HepG2 (cell line): ENCODE measurements at regions not wholly inside any gene's neighbourhood (a gene's known extent, or its start where the extent isn't known, plus 50 kb on each side); places are given as distances from the start of the nearest gene placed in this dataset.

Experiments
- ATAC-seq: fragments of 200-7000 bp; cut with Tn5 transposase; 3 replicates; pipeline ENCODE4 v1.9.1; 2020; ENCODE audit warnings: mild to moderate bottlenecking, moderate library complexity
- BruUV-seq: library from RNA; stranded (reverse); fragments of 400-500 nt; replicated peaks from 2 replicates; lab custom pipeline; 2021; lab: Mats Ljungman, UMichigan
- CTCF ChIA-PET: fragments of 300-600 bp; formaldehyde crosslinking; extraction: SDS; loops from one replicate; lab custom pipeline; 2021; ENCODE audit warnings: low total read pairs, inconsistent platforms, low intra/inter-chr PET ratio; lab: Yijun Ruan, JAX
- POLR2A ChIA-PET: fragments of 350-600 bp; sonication (Branson Sonifier 250); formaldehyde crosslinking; loops from one replicate; lab custom pipeline; 2020; ENCODE audit warnings: antibody characterized with exemption, inconsistent platforms; lab: Yijun Ruan, JAX
- DNase-seq: peaks from one replicate; pipeline ENCODE4 v3.0.0-alpha.2; 2015; ENCODE audit warnings: low spot score
- FAIRE-seq: peaks from 3 replicates; lab custom pipeline; 2011; peaks lifted over from hg19 to GRCh38; lab: Jason Lieb, UNC
- H2AFZ ChIP-seq: one replicate; pipeline ENCODE4 v1.6.1; 2011; ENCODE audit warnings: low read length, inconsistent platforms
- H3K27ac ChIP-seq: fragments of 300-600 bp; 3 replicates; pipeline ENCODE4 v1.8.0; 2011; ENCODE audit warnings: mixed run types, mild to moderate bottlenecking, mixed read lengths, low read length, inconsistent platforms; ENCODE audit not compliant: insufficient read depth; ENCODE audit errors: extremely low read length
- H3K27me3 ChIP-seq, 2 experiments: fragments of 200-600 bp in 1 of 2; 2 replicates in 1 of 2; 3 replicates in 1 of 2; pipeline versions ENCODE4 v1.6.0 to v1.8.0; 2011; ENCODE audit warnings: low read length in 2 of 2, mild to moderate bottlenecking in 2 of 2, moderate library complexity in 2 of 2, inconsistent platforms in 1 of 2; ENCODE audit not compliant: insufficient read depth in 2 of 2, control insufficient read depth in 1 of 2
- H3K36me3 ChIP-seq, 2 experiments: fragments of 200-600 bp in 1 of 2; replicated peaks in 1 of 2; 2 replicates in 1 of 2; 3 replicates in 1 of 2; pipeline versions ENCODE4 v1.5.1 to v1.8.0; 2011; ENCODE audit warnings: low read length in 2 of 2, inconsistent platforms in 1 of 2; ENCODE audit not compliant: insufficient read depth in 2 of 2, control insufficient read depth in 1 of 2
- H3K4me1 ChIP-seq: 2 replicates; pipeline ENCODE4 v1.5.1; 2012; ENCODE audit warnings: low read length, inconsistent platforms; ENCODE audit not compliant: insufficient read depth
- H3K4me2 ChIP-seq: 2 replicates; pipeline ENCODE4 v1.6.0; 2011; ENCODE audit warnings: low read depth, low read length, inconsistent platforms
- H3K4me3 ChIP-seq, 3 experiments: fragments of 200-600 bp in 1 of 3; sonication (generic), shearing (Covaris generic) in 1 of 3; replicated peaks in 1 of 3; 2 replicates each; pipeline ENCODE4 v1.5.1; 2011 to 2016; ENCODE audit warnings: low read length in 3 of 3, inconsistent platforms in 2 of 3, low read depth in 2 of 3, mild to moderate bottlenecking in 2 of 3, control low read depth in 1 of 3, mixed read lengths in 1 of 3; ENCODE audit not compliant: insufficient read depth in 1 of 3
- H3K79me2 ChIP-seq: one replicate; pipeline ENCODE4 v1.6.1; 2011; ENCODE audit warnings: low read length, inconsistent platforms; ENCODE audit not compliant: insufficient read depth
- H3K9ac ChIP-seq: 2 replicates; pipeline ENCODE4 v1.6.0; 2011; ENCODE audit warnings: mild to moderate bottlenecking, low read depth, low read length, inconsistent platforms; ENCODE audit not compliant: insufficient read depth
- H3K9me3 ChIP-seq: 2 replicates; pipeline ENCODE4 v1.5.1; 2012; ENCODE audit warnings: mild to moderate bottlenecking, low read length
- H4K20me1 ChIP-seq: 2 replicates; pipeline ENCODE4 v1.6.0; 2011; ENCODE audit warnings: inconsistent platforms, mild to moderate bottlenecking, low read length, moderate library complexity; ENCODE audit not compliant: insufficient read depth
- CREM ChIP-seq, 2 experiments: sonication (generic) in 1 of 2; formaldehyde crosslinking in 1 of 2; IDR thresholded peaks; 2 replicates each; pipeline versions ENCODE4 v1.4.0 to v1.6.1; 2016 to 2020; ENCODE audit warnings: antibody characterized with exemption in 1 of 2, mild to moderate bottlenecking in 1 of 2, missing genetic modification reagents in 1 of 2
- KAT8 ChIP-seq: IDR thresholded peaks from 2 replicates; pipeline ENCODE4 v1.6.1; 2016; ENCODE audit warnings: missing genetic modification reagents, missing compliant biosample characterization
- MIXL1 ChIP-seq: IDR thresholded peaks from 2 replicates; pipeline ENCODE4 v1.6.1; 2016
- NFYC ChIP-seq: IDR thresholded peaks from 2 replicates; pipeline ENCODE4 v1.6.1; 2016; ENCODE audit warnings: missing genetic modification reagents, missing compliant biosample characterization
- RELA ChIP-seq: sonication (generic); formaldehyde crosslinking; IDR thresholded peaks from 2 replicates; pipeline ENCODE4 v1.4.0; 2020; ENCODE audit warnings: missing genetic modification reagents
- SATB2 ChIP-seq: sonication (generic); formaldehyde crosslinking; IDR thresholded peaks from 2 replicates; pipeline ENCODE4 v1.5.0; 2020; ENCODE audit warnings: missing genetic modification reagents
- ZFP36L1 ChIP-seq: sonication (generic); formaldehyde crosslinking; IDR thresholded peaks from 2 replicates; pipeline ENCODE4 v1.8.0; 2022; ENCODE audit warnings: mild to moderate bottlenecking, missing genetic modification reagents, moderate library complexity
- ZNF572 ChIP-seq: sonication (generic); formaldehyde crosslinking; IDR thresholded peaks from 2 replicates; pipeline ENCODE4 v1.5.1; 2020; ENCODE audit warnings: mild to moderate bottlenecking, missing genetic modification reagents
- WGBS: methylation state at CpG from one replicate; pipeline ENCODE4 v1.1.6; 2017; ENCODE audit warnings: low lambda C conversion rate; 5-methylcytosine and 5-hydroxymethylcytosine counted together
- in situ Hi-C: cut with HindIII; loops from 2 replicates; pipeline ENCODE4 v1.10.0; 2017; ENCODE audit warnings: low pct_unique_long_range_greater_than_20kb; ENCODE audit not compliant: extremely low pct_ligation_motif_present
- intact Hi-C: fragments of 100-400 bp; cut with micrococcal nuclease; formaldehyde crosslinking; loops from one replicate; pipeline ENCODE4 v1.10.0; 2022; ENCODE audit not compliant: unreplicated experiment
- TF ChIP-seq, protein P1 (sequence below): IDR thresholded peaks from 2 replicates; pipeline ENCODE4 v1.6.1; 2012; ENCODE audit warnings: inconsistent platforms
- TF ChIP-seq, protein P2 (sequence below): sonication (generic); formaldehyde crosslinking; IDR thresholded peaks from 2 replicates; pipeline ENCODE4 v1.5.1; 2020; ENCODE audit warnings: mild to moderate bottlenecking, missing genetic modification reagents, moderate library complexity
- TF ChIP-seq, protein P3 (sequence below): sonication (generic); formaldehyde crosslinking; IDR thresholded peaks from 2 replicates; pipeline ENCODE4 v1.8.1; 2023; ENCODE audit warnings: mild to moderate bottlenecking, moderate library complexity, missing genetic modification reagents
- TF ChIP-seq, protein P4 (sequence below): sonication (generic); formaldehyde crosslinking; IDR thresholded peaks from 2 replicates; pipeline ENCODE4 v1.5.0; 2020; ENCODE audit warnings: mild to moderate bottlenecking, missing genetic modification reagents, borderline replicate concordance
- TF ChIP-seq, protein P5 (sequence below): sonication (generic); formaldehyde crosslinking; IDR thresholded peaks from 2 replicates; pipeline ENCODE4 v1.8.0; 2022; ENCODE audit warnings: missing genetic modification reagents, mild to moderate bottlenecking, moderate library complexity, borderline replicate concordance

DNA sequence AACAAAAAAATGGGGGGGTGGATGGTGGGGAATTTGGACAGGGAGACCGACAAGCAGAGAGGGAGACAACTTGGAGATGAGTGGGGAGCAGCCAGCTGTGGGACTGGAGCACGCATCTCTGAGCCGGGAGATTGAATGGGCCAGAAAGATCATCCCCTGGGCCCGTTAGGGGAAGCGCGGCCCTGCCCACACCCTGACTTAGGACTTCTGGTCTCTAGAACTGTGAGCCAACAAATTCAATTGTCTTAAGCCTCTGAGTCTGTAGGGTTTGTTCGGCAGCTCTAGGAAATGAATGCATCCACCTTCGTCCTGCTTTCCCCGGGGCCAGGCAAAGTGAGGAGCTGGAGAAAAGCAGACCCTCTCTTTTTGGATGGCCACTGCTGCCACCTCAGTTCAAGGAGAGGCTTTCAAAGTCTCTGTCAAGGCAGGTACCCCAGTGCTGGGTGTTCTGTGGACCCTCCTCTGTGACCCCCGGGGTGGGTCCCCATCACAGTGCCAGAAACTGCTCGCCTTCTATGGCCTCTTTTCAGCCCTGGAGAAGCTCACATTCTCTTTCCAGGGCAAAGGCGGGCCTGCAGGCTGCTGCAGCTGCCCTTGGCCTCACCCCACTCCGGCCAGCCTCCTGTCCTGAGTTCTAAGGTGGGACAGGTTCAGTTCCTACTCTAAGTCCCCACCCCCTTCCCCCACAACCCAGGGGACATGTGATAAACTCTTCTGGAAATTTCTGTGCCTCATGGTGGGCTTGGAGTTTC is 423.2 kb downstream of the RPS24 start:
- peak overlapping the region; percentile 97 for H3K27ac ChIP-seq
- no TSS peak for BruUV-seq
- no peaks in the 10 kb centered on the region for H4K20me1 ChIP-seq
- ChIA-PET CTCF (no interaction called here), POLR2A (interaction anchor here (1.3 to 4.3 kb wide), 5 partner anchors 8 to 18 kb away, joined by 4 to 34 read pairs (median 9); no protein-coding TSS in a partner anchor)
- in situ Hi-C loops (no loop called here), intact Hi-C loops (no loop called here)
- H2AFZ ChIP-seq, result no peak overlapping the region
- H3K79me2 ChIP-seq, result no peaks in the 10 kb centered on the region
- H3K27me3 ChIP-seq, result no peaks in the 10 kb centered on the region
- H3K9ac ChIP-seq, result peak overlapping the region; percentile 28; the same call in 1 of the 2 replicates
- peaks cover 60% of the 10 kb centered on the region for H3K4me1 ChIP-seq
- ATAC-seq (no peak), FAIRE-seq (no peak), DNase-seq (no peak)
- no peaks in the 10 kb centered on the region for H3K9me3 ChIP-seq
- no peaks in the 10 kb centered on the region for H3K36me3 ChIP-seq
- no peak overlapping the region for H3K4me3 ChIP-seq
- no peak overlapping the region for H3K4me2 ChIP-seq
- 98% methylated on average over 8 of the region's 13 CpGs for WGBS
- TF ChIP-seq CREM (IDR thresholded peaks at IDR 0.05) (no peak), CREM (CRISPR knock-in tag; IDR thresholded peaks at IDR 0.05) (no peak), KAT8 (CRISPR knock-in tag) (no peak), RELA (no peak), NFYC (CRISPR knock-in tag) (no peak), ZFP36L1 (CRISPR knock-in tag) (no peak), ZNF572 (CRISPR knock-in tag) (no peak), SATB2 (no peak), MIXL1 (CRISPR knock-in tag) (no peak)
- TF ChIP-seq, protein P1, sequence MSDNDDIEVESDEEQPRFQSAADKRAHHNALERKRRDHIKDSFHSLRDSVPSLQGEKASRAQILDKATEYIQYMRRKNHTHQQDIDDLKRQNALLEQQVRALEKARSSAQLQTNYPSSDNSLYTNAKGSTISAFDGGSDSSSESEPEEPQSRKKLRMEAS, result 0 out of 2 replicates have a peak, but pooled peaks have one; percentile 15
- TF ChIP-seq, protein P2, sequence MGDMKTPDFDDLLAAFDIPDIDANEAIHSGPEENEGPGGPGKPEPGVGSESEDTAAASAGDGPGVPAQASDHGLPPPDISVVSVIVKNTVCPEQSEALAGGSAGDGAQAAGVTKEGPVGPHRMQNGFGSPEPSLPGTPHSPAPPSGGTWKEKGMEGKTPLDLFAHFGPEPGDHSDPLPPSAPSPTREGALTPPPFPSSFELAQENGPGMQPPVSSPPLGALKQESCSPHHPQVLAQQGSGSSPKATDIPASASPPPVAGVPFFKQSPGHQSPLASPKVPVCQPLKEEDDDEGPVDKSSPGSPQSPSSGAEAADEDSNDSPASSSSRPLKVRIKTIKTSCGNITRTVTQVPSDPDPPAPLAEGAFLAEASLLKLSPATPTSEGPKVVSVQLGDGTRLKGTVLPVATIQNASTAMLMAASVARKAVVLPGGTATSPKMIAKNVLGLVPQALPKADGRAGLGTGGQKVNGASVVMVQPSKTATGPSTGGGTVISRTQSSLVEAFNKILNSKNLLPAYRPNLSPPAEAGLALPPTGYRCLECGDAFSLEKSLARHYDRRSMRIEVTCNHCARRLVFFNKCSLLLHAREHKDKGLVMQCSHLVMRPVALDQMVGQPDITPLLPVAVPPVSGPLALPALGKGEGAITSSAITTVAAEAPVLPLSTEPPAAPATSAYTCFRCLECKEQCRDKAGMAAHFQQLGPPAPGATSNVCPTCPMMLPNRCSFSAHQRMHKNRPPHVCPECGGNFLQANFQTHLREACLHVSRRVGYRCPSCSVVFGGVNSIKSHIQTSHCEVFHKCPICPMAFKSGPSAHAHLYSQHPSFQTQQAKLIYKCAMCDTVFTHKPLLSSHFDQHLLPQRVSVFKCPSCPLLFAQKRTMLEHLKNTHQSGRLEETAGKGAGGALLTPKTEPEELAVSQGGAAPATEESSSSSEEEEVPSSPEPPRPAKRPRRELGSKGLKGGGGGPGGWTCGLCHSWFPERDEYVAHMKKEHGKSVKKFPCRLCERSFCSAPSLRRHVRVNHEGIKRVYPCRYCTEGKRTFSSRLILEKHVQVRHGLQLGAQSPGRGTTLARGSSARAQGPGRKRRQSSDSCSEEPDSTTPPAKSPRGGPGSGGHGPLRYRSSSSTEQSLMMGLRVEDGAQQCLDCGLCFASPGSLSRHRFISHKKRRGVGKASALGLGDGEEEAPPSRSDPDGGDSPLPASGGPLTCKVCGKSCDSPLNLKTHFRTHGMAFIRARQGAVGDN (CRISPR knock-in tag), result peak; percentile 81
- TF ChIP-seq, protein P3, sequence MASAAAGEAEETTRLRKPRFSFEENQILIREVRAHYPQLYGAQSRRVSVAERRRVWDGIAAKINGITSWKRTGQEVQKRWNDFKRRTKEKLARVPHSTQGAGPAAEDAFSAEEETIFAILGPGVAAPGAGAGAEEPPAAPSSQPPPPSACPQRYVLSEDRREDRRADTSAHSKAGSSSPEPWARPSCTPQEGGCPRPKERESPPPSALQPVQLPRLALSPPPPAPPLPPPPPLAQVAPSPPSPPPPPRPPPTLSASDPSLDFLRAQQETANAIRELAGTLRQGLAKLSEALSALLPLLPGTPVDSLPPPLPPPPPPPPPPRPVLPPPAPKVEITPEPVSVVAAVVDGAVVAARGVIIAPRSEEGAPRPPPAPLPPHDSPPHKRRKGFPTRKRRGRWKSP (CRISPR knock-in tag), result 0 out of 2 replicates have a peak, but pooled peaks have one; percentile 27
- TF ChIP-seq, protein P4, sequence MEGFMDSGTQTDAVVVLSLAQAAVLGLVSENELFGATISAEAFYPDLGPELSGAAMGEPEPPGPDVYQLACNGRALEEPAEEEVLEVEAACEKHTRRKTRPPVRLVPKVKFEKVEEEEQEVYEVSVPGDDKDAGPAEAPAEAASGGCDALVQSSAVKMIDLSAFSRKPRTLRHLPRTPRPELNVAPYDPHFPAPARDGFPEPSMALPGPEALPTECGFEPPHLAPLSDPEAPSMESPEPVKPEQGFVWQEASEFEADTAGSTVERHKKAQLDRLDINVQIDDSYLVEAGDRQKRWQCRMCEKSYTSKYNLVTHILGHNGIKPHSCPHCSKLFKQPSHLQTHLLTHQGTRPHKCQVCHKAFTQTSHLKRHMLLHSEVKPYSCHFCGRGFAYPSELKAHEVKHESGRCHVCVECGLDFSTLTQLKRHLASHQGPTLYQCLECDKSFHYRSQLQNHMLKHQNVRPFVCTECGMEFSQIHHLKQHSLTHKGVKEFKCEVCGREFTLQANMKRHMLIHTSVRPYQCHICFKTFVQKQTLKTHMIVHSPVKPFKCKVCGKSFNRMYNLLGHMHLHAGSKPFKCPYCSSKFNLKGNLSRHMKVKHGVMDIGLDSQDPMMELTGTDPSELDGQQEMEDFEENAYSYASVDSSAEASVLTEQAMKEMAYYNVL (CRISPR knock-in tag), result 0 out of 2 replicates have a peak, but pooled peaks have one; percentile 27
- TF ChIP-seq, protein P5, sequence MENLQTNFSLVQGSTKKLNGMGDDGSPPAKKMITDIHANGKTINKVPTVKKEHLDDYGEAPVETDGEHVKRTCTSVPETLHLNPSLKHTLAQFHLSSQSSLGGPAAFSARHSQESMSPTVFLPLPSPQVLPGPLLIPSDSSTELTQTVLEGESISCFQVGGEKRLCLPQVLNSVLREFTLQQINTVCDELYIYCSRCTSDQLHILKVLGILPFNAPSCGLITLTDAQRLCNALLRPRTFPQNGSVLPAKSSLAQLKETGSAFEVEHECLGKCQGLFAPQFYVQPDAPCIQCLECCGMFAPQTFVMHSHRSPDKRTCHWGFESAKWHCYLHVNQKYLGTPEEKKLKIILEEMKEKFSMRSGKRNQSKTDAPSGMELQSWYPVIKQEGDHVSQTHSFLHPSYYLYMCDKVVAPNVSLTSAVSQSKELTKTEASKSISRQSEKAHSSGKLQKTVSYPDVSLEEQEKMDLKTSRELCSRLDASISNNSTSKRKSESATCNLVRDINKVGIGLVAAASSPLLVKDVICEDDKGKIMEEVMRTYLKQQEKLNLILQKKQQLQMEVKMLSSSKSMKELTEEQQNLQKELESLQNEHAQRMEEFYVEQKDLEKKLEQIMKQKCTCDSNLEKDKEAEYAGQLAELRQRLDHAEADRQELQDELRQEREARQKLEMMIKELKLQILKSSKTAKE, result no peak
